Renal cortical epithelial cell (primary cell): ENCODE measurements at regions not wholly inside any gene's neighbourhood (a gene's known extent, or its start where the extent isn't known, plus 50 kb on each side); places are given as distances from the start of the nearest gene placed in this dataset.

ENCODE experiments used
- DNase-seq: peaks from one replicate; pipeline ENCODE4 v3.0.0-alpha.2; 2011; ENCODE audit warnings: low read depth

DNA sequence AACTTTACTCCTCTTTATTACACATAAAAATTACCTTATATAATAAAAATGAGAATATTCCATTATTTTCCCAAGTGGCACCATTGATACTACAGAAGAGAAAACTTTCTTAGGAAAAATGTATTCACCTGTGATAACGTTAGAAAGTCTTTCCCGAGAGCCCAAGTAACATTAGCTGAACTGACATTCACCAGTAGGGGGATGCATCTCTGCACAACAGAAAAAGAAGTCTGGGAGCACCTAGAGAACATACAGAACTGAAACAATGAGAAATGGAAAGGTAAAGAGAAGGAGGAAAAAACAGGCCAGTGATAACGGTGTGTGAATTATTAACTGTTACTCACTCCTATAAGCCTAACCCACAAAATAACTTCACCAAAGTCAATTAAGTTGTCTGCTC lies 423.3 kb downstream of the CENPC start:
- peak; percentile 3 for DNase-seq

DNA sequence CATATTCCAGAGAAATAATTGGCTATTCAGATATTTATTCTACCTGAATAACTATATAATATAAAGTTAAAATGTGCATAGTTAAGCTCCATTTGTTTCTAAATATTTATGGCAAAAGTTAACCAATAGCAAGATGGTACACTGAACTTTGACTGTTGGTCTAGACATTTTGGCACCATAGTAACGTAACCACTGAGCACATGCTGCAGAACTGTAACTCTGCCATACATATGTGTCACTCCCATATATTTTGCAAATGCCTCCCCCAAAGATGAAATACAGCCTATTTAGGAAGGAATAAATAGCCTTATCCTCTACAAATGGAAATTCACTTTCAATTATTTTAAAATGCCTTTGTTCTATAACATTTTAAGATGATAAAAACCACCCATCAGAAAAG lies 424.9 kb downstream of the CENPC start:
- no peak for DNase-seq

DNA sequence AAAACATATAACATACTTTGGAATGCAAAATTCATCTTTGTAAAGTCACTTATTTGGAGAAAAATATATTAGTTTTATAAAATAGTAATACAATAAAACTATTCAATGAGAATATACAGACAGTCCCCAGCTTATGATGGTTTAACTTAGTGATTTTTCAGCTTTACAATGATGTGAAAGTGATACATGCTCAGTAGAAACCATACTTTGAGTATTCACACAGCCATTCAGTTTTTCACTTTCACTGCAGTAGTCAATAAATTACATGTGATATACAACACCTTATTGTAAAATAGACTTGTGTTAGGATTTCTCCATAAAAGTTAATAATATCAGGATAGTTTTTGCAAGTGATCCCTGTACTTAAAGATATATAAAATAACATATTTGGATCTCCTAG lies 436.0 kb downstream of the CENPC start:
- DNase-seq, result no peak

DNA sequence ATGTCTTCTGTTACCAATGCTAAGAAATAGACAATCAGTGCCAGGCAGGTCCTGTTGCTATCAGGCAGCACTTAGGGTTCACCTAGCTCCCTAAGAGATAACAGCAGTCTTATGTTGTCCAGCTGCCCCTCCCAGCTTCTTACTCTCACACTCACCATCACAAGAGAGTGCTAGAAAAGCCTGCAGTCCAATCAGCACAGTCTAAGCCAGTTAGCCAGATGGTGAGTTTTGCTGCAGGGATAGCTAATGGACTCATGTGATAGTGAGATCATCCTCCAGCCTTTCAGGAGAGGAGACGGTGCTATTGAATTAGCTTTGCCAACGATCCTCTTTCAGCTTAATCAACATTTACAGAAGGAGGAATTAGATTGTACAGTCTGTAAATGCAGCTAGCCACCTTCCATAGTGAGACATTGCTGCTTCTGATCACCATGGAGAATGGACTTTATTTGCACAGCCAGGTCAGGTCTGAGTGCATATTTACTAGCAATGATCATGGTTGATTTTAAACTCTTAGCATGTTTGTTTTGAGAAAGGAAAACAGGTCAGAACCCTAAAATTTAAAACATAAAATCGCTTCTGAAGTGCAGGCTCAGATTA lies 438.3 kb downstream of the CENPC start:
- DNase-seq, result no peak

DNA sequence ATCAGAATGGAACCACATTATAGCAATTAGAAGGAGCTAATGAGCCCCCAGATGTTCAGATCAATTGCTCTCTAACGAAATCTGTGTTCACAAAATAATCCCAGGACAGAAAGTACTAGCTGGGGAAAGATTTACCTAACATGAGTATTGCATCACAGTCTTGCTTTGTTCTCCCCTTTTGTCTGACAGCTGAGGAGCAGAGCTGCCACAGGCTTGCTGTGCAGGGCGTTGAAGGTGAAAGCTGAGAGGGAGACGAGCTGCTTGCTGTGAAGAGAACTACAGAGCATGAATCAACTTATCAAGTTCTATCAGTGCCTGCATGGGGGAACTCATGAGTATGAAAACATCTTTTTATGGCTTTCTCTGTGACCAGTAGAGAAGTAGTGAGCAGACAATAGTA lies 441.2 kb downstream of the CENPC start:
- no peak for DNase-seq

DNA sequence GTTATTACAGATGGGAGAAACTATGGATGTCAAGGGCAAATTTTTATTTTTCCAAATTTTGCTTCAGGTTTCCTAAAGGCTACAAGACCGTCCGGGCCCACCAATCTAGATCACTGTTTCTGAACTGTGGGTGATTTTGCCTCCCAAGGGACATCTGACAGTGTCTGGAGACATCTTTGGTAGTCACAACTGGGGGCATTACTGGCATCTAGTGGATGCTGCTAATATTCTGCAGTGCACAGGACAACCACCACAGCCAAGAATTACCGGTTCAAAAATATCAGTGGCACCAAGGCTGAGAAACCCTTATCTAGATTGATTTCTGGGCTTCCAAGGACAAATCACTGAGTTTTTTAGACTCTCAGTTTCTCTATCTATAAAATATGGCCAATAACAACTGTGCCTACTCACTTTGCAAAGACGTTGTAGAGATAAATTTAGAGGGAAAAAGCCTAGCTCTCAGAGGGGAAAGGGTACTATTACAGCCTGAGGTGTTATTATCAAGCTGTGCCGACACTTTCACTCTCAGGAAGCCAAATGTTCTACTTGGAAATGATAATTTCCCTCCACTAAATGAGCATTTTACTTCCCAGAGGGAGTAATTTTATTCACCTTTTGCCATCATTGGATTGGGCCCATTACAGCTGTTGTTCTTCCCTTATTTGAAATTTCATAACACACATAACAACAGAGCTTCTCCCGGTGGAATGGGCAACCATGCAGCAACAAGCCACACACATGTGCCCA lies 442.1 kb downstream of the CENPC start:
- DNase-seq, result no peak

DNA sequence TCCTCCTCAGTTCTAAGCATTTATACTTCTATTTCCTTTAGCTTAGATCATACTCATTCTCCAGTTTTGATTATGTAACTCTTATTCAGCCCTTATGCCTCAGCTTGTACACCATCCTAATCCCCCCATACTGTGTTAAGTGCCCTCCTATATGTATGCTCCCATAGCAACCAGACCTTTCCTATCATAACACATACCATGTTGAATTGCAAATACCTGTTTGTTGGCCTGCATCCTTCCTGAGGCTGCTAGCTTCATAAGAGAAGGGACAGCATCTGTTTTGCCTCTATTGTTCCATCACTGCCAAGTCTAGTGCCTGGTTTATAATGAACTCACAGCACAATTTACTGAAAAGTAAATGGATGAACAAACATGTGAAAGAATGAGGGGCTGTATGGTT lies 443.7 kb downstream of the CENPC start:
- DNase-seq, result no peak

DNA sequence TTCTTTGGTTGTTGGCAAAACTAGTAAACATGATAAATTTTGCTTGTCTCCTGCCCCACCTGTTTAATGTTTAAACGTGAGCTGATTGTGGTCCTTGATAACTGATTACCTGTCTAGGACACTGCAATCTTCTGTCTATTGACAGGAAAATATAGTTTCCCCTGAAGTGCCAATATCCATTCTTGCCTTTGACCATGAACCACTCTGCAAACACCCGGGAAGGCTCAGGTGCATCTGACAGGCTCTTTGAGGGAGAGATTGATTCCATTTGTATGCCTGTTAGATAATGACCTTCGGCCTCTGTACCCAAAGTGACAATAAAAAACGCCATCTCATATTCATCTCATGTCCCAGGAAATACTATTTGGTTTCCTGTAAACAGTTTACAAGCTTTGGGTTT lies 453.0 kb downstream of the CENPC start:
- DNase-seq, result no peak

DNA sequence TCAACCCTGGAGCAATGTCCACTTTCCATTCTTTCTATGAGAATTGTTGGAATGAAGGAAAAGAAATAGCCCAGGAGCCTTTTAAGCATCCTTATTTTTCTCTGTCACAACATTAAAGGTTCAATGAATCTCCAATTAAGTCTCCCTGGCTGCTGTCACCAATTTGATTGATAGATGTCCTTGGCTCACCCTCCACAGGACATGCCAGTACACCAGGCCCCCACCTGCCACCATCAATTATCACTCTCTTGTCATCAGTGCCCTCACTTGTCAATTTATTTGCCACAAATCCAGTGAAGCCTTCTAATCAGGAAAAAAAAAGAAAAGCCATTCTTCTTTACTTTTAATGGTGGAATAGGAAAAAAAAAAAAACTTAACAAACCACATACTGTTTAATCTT lies 453.6 kb downstream of the CENPC start:
- no peak for DNase-seq

DNA sequence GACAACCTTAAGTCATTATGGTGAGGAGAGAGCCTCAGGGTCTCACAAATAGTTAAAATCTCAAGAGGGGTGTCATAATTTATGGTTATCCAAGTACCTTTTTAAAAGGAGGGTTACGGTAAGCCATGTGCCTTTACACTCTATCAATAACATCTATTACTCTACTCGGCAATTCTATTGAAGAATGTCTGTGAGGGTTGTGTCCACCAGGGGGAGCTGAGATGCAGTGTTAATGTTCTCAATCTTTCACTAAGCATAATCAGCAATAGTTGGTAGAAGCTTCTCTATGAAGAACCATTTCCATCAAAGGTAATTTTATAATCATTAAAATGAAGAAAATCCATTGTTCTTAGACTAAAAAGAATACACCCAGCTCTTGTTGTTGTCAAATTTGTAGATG lies 457.4 kb downstream of the CENPC start:
- DNase-seq, result peak; percentile 15

DNA sequence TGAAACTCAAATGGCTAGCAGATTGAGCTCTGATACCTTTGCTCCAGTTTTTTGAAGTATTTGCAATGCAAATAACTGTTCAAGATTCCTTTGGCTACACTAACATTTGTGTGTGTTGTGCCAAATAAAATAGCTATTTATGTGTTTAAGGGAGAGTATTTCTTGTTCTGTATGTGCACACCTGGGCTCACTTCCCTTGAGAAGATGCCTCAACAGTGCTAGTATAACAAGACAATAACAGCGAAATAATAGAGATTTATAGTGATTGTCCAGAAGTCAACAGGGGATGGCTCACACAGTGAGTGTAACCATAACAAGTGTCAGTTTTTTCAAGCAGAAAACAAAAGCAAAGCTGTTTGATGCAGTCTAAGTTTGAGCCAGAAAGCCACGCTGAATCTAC lies 460.5 kb downstream of the CENPC start:
- DNase-seq, result no peak

DNA sequence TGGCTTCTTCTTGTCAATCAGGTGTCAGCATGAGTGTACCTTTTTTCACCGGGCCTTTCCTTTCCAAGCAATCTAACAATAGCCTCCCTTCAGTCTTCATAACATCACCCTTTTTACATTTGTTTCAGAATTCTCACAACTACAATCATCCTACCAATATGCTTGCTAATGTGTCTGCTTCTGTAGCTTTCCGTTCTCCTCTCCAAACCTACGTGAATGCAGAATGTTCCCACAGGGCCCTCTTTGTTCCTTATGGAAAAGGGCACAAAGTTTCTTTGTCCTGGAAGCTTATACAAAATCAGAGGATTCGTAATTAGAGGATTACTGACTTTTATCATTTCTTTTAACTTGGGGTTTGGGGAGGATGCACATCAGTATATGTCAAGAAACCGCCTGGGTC lies 461.8 kb downstream of the CENPC start:
- DNase-seq, result no peak

DNA sequence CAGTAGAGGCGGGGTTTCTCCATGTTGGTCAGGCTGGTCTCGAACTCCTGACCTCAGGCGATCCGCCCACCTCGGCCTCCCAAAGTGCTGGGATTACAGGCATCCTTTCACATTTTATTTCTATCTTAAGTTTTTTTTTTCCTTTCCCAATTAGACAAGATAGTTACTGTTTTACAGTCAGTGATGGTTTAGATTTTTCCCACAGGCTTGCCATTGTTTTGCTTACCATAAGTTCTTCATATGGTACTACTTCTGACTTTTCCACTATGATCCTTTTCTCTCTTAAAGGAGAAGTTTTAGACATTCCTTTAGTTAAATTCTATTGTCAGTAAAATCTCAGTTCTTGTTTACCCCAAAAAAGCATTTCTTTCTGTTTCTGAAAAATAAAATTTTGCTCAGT lies 462.6 kb downstream of the CENPC start:
- no peak for DNase-seq

DNA sequence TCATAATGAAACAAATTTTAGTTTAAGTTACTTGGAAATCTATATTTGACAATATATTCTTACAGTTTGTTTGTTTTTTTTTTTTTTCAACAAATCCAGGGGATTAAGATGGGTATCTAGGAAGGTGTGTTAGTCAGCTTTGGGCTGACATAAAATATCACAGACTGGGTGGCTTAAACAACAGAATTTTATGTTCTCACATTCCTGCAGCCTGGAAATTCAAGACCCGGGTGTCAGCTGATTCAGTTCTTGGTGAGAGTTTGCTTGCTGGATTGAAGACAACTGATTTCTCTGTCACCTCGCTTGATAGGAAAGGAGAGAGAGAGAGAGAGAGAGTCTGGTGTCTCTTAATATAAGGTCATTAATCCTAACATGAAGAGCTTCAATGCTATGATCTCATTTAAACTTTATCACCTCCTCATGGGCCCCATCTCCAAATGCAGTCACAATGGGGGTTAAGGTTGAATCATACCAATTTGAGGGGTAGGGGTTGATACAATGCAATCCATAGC lies 465.2 kb downstream of the CENPC start:
- no peak for DNase-seq

DNA sequence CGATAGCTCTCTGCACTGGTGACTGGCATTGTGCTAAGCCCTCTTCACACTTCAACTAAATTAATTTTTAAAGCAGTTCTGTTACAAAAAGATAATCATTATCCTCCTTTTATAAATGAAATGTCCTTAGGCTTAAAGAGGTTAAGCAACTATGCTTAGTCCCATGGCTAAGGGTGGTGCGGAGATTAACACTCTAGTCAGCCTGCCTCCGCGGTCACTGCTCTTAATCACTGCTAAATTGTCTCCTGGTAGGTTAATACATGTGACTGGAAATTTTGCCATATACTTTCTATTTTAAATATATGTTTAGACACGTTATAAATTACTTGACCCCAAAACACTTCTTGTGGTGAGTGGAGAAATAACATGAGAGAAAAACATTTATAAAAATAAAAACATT lies 473.7 kb downstream of the CENPC start:
- DNase-seq, result no peak

DNA sequence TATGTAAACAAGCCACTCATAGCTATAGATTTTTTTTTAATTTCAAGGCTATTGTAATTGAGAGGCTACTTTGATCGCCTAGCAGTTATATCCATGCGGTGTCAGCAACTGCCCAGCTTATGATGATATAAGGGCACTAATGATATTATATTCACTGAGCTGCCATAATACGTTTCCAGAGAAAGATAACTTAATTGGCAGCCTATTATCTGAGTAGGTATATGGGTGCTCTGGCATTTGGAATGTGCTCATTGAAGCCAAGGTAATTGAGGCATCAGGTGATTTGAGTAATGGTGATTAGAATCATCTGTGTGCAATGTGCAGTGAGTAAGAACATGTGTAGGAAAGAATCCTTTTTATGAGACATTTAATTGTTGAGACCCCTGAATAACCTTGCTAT lies 490.0 kb downstream of the CENPC start:
- no peak for DNase-seq

DNA sequence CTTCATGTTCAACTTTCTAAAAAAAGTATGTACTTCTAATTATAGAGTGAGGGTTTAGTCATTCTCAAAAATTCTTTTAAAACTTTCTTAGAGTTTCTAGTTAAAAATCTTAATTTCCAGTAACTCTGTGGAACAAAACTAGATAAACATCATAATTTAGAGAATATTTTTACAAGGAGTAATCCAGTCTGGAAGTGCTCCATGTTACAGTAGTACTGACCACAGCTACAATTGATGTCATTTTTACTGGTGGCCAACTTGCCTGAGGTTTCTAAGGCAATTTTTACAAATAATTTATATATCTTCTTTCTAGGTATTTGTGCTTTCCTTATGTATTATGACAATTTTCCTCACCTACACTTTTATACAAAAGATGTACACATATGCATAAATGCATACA lies 490.4 kb downstream of the CENPC start:
- no peak for DNase-seq

DNA sequence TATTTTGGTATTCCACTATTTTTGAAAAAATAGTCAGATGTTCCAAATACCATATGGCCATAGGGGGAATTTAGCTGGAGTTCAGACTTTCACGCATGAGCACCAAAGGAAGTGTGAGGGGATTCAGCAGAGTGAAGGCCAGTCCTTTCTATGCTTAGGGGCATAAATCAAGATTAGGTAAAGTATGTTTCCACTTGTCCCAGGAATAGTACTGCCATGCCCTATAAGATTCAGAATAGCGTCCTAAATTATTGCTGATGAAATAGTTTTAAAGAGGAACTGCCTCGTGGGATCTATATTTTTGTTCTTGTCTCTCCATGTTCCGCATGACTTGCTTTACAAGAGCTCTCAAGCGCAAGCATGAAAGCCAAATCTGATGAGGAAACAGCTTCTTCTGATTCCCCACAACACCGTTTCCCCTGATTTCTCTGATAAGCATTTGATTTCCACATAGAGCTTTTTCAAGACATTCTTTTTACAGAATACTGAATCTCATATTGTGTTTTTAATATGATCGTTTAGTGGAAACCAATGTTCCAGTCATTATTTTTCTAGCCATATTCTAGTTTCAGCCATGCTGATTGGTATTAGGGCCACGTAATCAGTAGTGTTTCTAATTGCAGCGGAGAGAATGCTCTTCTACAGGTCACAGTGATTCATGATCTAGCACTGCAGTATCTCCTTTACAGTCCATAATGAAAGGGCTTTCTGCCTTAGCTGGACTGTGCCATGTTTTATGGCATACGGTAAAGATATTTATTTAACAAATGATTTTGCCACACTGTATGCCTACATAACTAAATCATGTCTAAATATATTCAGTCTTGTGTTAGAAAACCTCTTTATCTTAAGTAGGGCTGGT lies 492.3 kb downstream of the CENPC start:
- no peak for DNase-seq

DNA sequence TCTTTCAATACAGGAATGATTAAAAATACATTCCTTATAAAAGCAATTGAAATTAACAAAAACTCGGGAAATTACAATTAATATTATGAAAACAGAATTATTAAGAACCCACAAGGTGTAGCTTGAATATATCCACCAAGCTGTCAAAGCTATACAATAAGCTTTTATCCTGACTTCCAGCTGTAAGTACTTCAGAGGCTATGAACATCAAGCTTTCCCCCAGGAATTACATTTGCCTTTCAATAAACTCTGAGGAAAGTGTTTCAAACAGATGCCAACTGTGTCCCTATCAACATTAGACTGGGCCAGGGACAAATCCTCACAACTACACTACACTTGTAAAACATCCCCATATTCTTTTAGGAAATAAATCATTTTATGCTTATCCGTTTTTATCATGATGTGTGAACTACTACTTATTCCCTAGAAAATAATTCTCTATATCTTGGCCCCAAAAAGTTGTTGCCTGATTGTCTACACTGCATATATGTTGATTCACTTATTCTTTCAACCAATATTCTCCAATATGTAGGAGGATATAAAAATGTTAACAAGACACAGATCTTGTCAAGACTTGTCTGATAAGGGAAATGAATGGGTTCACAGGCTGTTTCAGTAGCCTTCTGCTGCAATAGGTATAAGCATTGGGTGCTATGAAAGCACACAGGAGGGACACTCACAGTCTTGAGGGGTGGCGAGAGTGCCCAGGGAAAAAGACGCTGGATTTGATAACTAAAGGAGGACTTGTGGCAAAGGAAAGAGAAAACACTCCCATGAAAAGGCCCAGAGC lies 494.1 kb downstream of the CENPC start:
- DNase-seq, result no peak

DNA sequence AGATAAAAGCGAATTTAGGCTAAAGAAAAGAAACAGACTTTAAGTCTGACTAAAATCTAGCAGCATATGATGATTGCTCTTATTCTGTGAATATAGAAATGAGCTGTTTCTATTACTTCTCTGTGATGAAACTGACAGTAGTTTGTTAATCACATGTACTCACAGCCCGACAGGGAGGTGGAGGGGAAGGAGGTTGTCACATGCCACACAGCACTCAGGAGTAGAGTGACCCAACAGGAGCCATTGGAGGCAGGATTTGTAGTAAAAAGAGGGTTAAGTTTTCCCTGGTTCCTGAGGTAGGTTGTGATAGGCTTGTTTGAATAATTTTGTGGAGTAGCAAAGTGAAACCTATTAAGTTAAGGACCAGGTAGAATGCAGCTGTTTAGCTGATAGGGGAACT lies 495.9 kb downstream of the CENPC start:
- DNase-seq, result no peak

DNA sequence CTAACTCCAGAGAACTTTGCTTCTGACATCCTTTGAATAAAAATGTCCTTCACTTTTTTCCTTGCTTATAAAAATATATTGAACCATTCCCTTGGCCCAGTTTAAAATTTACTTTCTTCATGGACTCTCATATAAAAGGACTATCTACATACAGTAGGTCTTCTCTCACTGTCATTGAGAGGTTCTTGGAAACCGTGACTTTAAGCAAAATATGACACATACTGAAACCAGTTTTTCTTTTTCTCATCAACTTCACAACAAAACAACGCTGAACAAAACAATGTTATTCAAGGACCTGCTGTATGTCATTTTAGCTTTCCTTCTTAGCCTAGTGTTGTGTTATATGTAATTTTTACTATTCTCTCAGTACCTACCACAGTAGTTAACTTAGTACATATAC lies 496.8 kb downstream of the CENPC start:
- DNase-seq, result no peak

DNA sequence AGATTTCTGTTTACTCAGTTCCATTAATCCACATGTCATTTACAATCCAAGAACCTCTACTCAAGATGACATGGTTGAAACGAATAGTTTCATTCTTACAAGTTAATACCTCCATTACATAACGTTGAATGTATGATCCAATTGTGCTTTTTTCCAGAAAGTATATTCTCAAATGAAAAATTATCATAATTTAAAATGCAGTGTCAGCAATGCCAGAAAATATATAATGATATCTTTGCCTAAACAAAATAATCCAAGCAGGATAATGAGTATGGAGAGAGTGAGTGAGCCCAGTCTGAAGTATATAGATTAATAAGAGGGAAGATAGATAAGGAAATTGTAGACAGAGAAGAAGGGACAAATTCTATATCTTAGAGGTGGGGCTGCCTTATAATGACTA lies 505.0 kb downstream of the CENPC start:
- no peak for DNase-seq
